ENCODE measurements at regions not wholly inside any gene's neighbourhood (a gene's known extent, or its start where the extent isn't known, plus 50 kb on each side); places are given as distances from the start of the nearest gene placed in this dataset.

DNA sequence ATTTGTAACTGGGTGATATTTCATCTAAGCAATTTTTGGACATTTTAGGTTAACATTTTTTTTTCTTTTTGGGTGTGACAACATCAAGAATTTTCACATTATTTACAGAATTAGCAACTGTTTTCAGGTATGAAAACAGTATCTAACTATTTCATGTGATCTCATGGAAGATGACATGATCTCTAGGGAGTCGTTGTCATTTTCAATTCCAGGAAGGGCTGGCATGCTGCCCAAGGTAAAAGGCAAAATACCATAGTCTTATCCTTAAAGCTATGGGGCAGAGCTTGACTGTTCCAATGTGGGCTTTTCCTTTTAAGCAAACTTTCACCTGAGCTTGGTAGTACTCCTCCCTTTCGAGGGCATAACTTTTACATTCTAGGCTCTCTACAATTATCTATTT, 443.7 kb downstream of the DSEL start:
- TF ChIP-seq POLR2A (IDR thresholded peaks at IDR 0.05) = no peak
- TF ChIP-seq, protein P1, sequence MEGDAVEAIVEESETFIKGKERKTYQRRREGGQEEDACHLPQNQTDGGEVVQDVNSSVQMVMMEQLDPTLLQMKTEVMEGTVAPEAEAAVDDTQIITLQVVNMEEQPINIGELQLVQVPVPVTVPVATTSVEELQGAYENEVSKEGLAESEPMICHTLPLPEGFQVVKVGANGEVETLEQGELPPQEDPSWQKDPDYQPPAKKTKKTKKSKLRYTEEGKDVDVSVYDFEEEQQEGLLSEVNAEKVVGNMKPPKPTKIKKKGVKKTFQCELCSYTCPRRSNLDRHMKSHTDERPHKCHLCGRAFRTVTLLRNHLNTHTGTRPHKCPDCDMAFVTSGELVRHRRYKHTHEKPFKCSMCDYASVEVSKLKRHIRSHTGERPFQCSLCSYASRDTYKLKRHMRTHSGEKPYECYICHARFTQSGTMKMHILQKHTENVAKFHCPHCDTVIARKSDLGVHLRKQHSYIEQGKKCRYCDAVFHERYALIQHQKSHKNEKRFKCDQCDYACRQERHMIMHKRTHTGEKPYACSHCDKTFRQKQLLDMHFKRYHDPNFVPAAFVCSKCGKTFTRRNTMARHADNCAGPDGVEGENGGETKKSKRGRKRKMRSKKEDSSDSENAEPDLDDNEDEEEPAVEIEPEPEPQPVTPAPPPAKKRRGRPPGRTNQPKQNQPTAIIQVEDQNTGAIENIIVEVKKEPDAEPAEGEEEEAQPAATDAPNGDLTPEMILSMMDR (IDR thresholded peaks at IDR 0.05) = no peak

All from lower leg skin (tissue), 3 donors.